VCaP (cell line): ENCODE measurements at regions not wholly inside any gene's neighbourhood (a gene's known extent, or its start where the extent isn't known, plus 50 kb on each side); places are given as distances from the start of the nearest gene placed in this dataset.

Source experiments
- H3K27ac ChIP-seq: fragments of 450-650 bp; 2 replicates; pipeline ENCODE4 v1.5.1; 2017
- CTCF ChIP-seq: fragments of 450-650 bp; conservative IDR thresholded peaks from 2 replicates; pipeline ENCODE4 v1.5.1; 2017; ENCODE audit warnings: mild to moderate bottlenecking, moderate library complexity

- no peak overlapping the region for H3K27ac ChIP-seq
Measured at GRCh38 chr6:169142538-169142844, 111.2 kb downstream of the THBS2 start.

GRCh38 chr6:169141671-169142537 lies 111.7 kb downstream of the THBS2 start:
- no peak for TF ChIP-seq CTCF
- H3K27ac ChIP-seq: no peak overlapping the region

More at GRCh38 chr6:169142538-169142844, 111.2 kb downstream of the THBS2 start:
- no peak for TF ChIP-seq CTCF

- no peak overlapping the region for H3K27ac ChIP-seq
- TF ChIP-seq CTCF: no peak
Measured at GRCh38 chr6:169140986-169141495, 112.6 kb downstream of the THBS2 start.

- no peak for TF ChIP-seq CTCF
- H3K27ac ChIP-seq: no peak overlapping the region
Measured at GRCh38 chr6:169139179-169139971, 114.3 kb downstream of the THBS2 start.

- TF ChIP-seq CTCF: no peak
- H3K27ac ChIP-seq: no peak overlapping the region
Measured at GRCh38 chr6:169132352-169132940, 121.2 kb downstream of the THBS2 start.

GRCh38 chr6:169131390-169131789 lies 122.3 kb downstream of the THBS2 start:
- TF ChIP-seq CTCF: no peak
- H3K27ac ChIP-seq: no peak overlapping the region

- TF ChIP-seq CTCF: no peak
- no peak overlapping the region for H3K27ac ChIP-seq
Measured at GRCh38 chr6:169130113-169130512, 123.5 kb downstream of the THBS2 start.
